GM12874 (cell line): ENCODE measurements at regions not wholly inside any gene's neighbourhood (a gene's known extent, or its start where the extent isn't known, plus 50 kb on each side); places are given as distances from the start of the nearest gene placed in this dataset.

Source experiments
- TF ChIP-seq, protein P1 (sequence below): IDR thresholded peaks from 2 replicates; pipeline ENCODE4 v1.5.1; 2011; ENCODE audit warnings: low read depth, mild to moderate bottlenecking, control low read depth, low read length, moderate library complexity; ENCODE audit not compliant: insufficient read depth

DNA sequence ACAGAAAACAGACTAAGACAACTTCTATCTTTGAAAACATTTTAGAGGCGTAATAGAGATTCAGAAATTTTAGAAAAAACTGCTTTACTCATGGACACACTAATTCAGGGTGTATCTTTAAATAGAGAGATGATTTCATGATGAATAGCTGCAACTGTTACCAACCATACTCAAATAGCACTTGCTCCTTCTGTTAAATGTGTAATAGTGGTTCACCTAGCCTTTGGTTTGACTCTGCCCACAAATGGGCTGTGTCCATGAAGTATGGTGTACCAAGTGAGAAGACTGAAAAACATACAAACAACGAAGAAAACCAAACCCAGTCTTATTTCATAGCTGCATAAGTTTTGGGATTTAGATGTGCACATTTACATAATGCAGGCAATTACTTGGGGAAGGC is 610.6 kb downstream of the PLCL1 start:
- TF ChIP-seq, protein P1, sequence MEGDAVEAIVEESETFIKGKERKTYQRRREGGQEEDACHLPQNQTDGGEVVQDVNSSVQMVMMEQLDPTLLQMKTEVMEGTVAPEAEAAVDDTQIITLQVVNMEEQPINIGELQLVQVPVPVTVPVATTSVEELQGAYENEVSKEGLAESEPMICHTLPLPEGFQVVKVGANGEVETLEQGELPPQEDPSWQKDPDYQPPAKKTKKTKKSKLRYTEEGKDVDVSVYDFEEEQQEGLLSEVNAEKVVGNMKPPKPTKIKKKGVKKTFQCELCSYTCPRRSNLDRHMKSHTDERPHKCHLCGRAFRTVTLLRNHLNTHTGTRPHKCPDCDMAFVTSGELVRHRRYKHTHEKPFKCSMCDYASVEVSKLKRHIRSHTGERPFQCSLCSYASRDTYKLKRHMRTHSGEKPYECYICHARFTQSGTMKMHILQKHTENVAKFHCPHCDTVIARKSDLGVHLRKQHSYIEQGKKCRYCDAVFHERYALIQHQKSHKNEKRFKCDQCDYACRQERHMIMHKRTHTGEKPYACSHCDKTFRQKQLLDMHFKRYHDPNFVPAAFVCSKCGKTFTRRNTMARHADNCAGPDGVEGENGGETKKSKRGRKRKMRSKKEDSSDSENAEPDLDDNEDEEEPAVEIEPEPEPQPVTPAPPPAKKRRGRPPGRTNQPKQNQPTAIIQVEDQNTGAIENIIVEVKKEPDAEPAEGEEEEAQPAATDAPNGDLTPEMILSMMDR: no peak

DNA sequence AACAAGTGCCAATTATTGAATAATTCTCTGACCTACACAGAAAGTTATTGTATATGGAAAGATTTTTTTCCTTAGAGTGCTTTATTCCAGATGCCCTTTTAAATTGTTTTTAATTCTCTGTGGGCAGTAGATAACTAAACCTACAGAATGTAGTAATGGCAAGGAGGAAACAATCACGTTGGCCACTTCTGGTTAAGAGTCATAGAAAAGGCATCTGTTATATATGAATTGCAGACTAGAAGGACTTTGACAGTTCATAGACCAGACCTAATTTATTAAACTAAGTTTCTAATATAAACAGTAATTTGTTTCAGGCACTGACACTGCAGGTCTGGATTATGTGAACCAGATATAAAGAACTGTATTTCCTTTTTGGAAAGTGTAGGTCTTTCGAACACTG is 607.5 kb downstream of the PLCL1 start:
- TF ChIP-seq, protein P1: no peak

DNA sequence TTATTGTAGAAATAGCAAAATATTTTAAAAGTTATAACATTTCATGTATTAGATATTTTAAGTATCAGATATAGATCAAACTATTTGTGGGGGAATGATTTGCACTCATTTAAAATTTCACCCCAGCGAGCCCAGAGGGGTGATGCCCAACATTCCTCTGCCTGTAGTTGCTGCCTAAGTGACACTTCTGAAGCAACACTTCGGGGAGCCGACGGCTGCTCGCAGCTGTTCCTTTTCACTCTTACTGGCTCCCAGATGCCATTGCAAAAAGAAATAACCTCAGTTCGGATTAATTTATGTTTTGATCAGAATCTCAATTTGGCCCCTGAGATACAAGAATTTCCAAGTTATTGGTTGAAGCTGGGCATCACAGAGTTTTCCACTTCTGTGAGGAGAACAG is 603.8 kb downstream of the PLCL1 start:
- TF ChIP-seq, protein P1: no peak

DNA sequence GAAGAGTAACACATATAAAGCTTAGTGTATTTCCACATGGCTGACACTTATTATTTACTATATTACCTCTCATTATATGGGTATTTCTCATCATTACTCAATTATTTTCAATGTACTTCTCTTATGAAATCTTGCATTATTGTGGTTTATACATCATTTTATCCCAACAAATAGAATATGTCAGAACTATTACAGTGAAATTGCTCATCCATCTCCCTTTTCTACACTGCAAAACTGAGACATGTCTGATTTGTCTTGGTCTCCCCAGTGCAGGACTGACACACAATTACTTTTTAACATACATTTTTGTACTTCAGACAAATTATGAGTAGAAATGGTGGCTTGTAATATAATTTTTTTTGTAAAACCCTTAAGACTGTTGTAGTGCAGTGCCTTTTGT is 600.9 kb downstream of the PLCL1 start:
- TF ChIP-seq, protein P1: no peak

DNA sequence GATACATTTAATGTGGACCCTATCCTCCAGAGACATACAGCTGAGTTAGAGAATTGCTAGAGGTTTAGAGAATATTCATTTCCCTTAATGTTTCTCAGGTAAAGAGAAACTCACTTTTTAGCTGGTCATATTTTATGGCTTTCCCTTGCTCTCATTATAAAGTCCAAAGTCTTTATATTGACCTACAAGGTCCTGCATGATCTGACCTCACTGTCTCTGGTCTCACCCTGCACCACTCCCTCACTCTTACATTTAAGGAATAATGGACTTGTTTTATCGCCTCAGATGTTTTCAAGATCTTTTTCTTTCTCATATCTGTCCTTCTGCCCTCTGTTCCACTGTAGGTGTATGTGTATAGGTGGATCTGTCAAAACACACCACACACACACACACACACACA is 597.3 kb downstream of the PLCL1 start:
- TF ChIP-seq, protein P1: no peak

DNA sequence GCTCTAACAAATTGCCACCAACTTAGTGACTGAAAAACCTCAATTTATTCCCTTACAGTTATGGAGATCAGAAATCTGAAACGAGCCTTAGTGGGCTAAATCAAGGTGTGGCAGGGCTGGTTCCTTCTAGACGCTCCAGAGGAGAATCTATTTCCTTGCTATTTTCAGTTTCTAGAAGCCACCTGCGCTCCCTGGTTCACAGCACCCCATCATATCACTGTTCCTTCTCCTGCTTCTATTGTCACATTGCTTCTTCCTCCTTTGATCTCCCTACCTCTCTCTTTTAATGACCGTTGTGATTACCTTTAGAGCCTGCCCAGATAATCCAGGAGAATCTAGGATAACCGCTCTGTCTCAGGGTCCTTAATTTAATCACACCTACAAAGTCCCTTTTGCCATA is 596.6 kb downstream of the PLCL1 start:
- TF ChIP-seq, protein P1: no peak

DNA sequence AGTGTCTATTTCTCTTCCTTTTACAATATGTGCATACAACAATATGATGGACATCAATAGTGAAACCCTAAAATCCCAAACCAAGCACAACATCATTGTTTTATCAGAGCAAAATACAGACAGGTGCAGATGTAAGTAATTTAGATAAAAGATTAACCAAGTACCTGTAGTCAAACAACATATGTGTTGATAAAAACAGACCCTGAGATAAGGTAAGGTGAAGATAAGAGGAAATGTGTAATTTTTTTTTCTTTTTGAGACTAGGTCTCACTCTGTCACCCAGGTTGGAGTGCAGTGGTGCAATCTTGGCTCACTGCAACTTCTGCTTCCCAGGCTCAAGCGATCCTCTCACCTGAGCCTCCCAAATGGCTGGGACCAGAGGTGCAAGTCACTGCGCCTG is 589.8 kb downstream of the PLCL1 start:
- TF ChIP-seq, protein P1: no peak

DNA sequence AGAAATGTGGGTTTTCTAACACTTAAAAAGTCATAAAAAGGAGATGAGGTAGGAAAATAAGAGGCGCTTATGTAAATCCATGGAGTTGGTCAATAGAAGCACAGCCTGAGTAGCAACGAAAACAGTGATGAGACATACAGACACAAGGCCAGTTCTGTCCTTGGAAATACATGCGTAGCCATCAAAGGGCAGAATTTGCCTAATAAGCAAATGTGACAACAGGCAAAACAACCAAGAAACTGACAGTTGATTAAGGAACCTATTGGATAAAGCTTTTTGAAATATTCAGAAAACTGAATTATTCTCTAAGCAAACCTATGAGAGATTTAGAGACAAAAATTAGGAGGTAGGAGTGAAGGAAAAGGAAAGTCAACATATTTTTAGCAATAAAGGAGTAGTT is 586.3 kb downstream of the PLCL1 start:
- TF ChIP-seq, protein P1: no peak
